ENCODE measurements at regions not wholly inside any gene's neighbourhood (a gene's known extent, or its start where the extent isn't known, plus 50 kb on each side); places are given as distances from the start of the nearest gene placed in this dataset.
"Not testable (repeated sequence)": the region's sequence is repeated elsewhere in the genome, so short reads cannot be mapped to it uniquely, and the experiment has no call there.

DNA sequence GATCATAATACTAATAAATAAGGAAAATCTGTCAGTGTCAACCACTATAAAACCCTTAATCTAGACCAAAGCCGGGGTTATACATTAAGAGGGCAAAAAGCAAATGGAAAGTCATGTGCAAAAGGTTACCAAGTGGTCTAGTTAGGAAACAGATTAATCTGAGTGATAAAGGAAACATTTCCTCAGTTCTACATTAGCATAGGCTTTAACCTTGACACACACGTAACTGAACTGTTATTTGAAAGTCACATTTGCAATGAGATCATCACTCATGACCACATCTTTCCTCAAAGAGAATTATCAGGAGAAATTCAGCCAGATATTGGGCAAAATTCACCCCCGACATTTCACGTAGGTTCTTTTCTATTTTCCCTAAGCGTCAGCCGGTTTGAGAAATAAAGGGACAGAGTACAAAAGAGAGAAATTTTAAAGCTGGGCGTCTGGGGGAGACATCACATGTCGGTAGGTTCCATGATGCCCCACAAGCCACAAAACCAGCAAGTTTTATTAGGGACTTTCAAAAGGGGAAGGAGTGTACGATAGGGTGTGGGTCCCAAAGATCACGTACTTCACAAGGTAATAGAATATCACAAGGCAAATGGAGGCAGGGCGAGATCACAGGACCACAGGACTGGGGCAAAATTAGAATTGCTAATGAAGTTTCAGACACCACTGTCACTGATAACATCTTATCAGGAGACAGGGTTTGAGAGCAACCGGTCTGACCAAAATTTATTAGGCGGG lies 76.8 kb upstream of the DST start:
- TF ChIP-seq, protein P1, sequence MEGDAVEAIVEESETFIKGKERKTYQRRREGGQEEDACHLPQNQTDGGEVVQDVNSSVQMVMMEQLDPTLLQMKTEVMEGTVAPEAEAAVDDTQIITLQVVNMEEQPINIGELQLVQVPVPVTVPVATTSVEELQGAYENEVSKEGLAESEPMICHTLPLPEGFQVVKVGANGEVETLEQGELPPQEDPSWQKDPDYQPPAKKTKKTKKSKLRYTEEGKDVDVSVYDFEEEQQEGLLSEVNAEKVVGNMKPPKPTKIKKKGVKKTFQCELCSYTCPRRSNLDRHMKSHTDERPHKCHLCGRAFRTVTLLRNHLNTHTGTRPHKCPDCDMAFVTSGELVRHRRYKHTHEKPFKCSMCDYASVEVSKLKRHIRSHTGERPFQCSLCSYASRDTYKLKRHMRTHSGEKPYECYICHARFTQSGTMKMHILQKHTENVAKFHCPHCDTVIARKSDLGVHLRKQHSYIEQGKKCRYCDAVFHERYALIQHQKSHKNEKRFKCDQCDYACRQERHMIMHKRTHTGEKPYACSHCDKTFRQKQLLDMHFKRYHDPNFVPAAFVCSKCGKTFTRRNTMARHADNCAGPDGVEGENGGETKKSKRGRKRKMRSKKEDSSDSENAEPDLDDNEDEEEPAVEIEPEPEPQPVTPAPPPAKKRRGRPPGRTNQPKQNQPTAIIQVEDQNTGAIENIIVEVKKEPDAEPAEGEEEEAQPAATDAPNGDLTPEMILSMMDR (IDR thresholded peaks at IDR 0.05): not testable (repeated sequence)
- TF ChIP-seq EP300, POLR2AphosphoS5 (IDR thresholded peaks at IDR 0.05): not testable (repeated sequence)
